ENCODE measurements at regions not wholly inside any gene's neighbourhood (a gene's known extent, or its start where the extent isn't known, plus 50 kb on each side); places are given as distances from the start of the nearest gene placed in this dataset.

- no peak overlapping the region for H3K9ac ChIP-seq
- H3K36me3 ChIP-seq (replicated peaks in 1 of 2; ENCODE audit: control insufficient read depth in 1 of 2, insufficient read depth in 2 of 2, low read length in 1 of 2): no peaks in the 10 kb centered on the region
- POLR2A ChIA-PET: interaction anchor here (1.2 kb wide), 1 partner anchor 172 kb away, joined by 4 read pairs; the partner anchor contains the start of gene KLF7
These were observed 172.9 kb upstream of the KLF7 start for GRCh38 chr2:207338610-207339009.

DNA sequence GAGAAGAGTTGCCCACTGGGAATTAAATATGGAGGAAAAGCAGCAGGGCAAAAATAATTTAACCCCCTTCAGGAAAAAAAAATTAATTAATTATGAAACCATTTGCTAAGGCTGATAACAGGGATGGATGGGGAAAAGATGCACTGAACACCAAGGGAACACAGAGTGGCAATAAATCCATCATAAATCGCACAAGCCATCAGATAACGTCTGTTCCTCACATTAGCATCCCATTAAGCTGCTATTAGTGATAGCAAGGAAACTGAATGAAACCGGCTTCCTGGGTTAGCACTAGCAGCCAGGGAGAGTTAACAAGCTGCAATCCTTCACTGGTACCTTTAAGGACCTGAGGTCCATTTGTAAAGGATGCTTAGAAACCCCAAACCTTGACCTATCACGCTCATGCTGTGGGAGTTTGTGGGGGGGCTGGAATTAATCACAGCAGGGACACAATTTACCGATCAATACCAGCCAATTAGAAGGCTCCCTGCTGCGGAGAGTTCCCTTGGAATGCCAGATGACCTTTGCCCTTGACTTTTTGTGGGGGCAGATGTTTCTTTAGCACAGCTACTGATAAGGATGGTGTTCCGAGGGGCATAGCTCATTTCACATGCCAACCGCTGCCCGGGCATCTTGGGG, 175.5 kb upstream of the KLF7 start:
- H3K79me2 ChIP-seq (ENCODE audit: insufficient read depth): no peaks in the 10 kb centered on the region
- H3K4me1 ChIP-seq (ENCODE audit: control insufficient read depth in 1 of 2, insufficient read depth in 2 of 2, low read depth in 1 of 2, low read length in 1 of 2): peaks cover 0 to 21% of the 10 kb centered on the region in 2 experiments; a peak in 3 of 4 replicates
- no peaks in the 10 kb centered on the region for H4K20me1 ChIP-seq (ENCODE audit: insufficient read depth)
- ChIA-PET POLR2A (interaction anchor here (0.5 to 1.7 kb wide), 3 partner anchors 132 to 264 kb away, joined by 3 to 12 read pairs (median 3); partner anchors contain the start of gene KLF7), CTCF (interaction anchor here (0.7 to 1.4 kb wide), 8 partner anchors 10 to 541 kb away, joined by 3 to 4 read pairs (median 3); no protein-coding TSS in a partner anchor)
- no peak overlapping the region for H3K9ac ChIP-seq
- no peak overlapping the region for H3K4me2 ChIP-seq
- no peak overlapping the region for H2AFZ ChIP-seq (ENCODE audit: low read depth)
- DNase-seq: peak; percentile 55
- no peaks in the 10 kb centered on the region for H3K36me3 ChIP-seq (replicated peaks in 1 of 2; ENCODE audit: control insufficient read depth in 1 of 2, insufficient read depth in 2 of 2, low read length in 1 of 2)
- no peaks in the 10 kb centered on the region for H3K9me2 ChIP-seq
- peak overlapping the region in 1 of 2 experiments; percentile 79; a peak in 2 of 4 replicates for H3K27ac ChIP-seq (ENCODE audit: low read depth in 2 of 2, low read length in 1 of 2)
- no peak overlapping the region for H3K4me3 ChIP-seq (ENCODE audit: low read depth in 2 of 2, low read length in 1 of 2)
- H3F3A ChIP-seq (replicated peaks; ENCODE audit: insufficient read depth): peaks cover under 1% of the 10 kb centered on the region
- no peaks in the 10 kb centered on the region for H3K27me3 ChIP-seq (ENCODE audit: insufficient read depth)
- 85% methylated on average over 8 of the region's 9 CpGs for WGBS (ENCODE audit: low lambda C conversion rate)
- TF ChIP-seq RCOR1 (IDR thresholded peaks at IDR 0.05; ENCODE audit: low read length) (peak; percentile 89), NFIC (IDR thresholded peaks at IDR 0.05; ENCODE audit: borderline replicate concordance) (no peak), RXRA (IDR thresholded peaks at IDR 0.05; ENCODE audit: borderline replicate concordance, low read depth) (no peak), CHD2 (IDR thresholded peaks at IDR 0.05; ENCODE audit: low read length, partially characterized antibody) (peak; percentile 56), MAX (IDR thresholded peaks at IDR 0.05; ENCODE audit: low read depth) (no peak), TCF12 (IDR thresholded peaks at IDR 0.05) (no peak), EP300 (IDR thresholded peaks at IDR 0.05; ENCODE audit: borderline replicate concordance in 1 of 2, low read depth in 1 of 2, low read length in 1 of 2) (peak in 1 of 2 experiments; percentile 92; a peak in 2 of 4 replicates), GATA2 (CRISPR knock-in tag; IDR thresholded peaks at IDR 0.05) (peak; percentile 87), RFX5 (IDR thresholded peaks at IDR 0.05; ENCODE audit: low read length) (no peak), RAD21 (IDR thresholded peaks at IDR 0.05; ENCODE audit: low read length) (peak; percentile 31; the same call in 1 of the 2 replicates)
- TF ChIP-seq, protein P1, sequence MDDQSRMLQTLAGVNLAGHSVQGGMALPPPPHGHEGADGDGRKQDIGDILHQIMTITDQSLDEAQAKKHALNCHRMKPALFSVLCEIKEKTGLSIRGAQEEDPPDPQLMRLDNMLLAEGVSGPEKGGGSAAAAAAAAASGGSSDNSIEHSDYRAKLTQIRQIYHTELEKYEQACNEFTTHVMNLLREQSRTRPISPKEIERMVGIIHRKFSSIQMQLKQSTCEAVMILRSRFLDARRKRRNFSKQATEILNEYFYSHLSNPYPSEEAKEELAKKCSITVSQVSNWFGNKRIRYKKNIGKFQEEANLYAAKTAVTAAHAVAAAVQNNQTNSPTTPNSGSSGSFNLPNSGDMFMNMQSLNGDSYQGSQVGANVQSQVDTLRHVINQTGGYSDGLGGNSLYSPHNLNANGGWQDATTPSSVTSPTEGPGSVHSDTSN (IDR thresholded peaks at IDR 0.05): no peak; the same call in 1 of the 2 replicates
- no peaks in the 10 kb centered on the region for H3K9me3 ChIP-seq

More at GRCh38 chr2:207338610-207339009, 172.9 kb upstream of the KLF7 start:
- Histone ChIP-seq H3K9me2 (no peaks in the 10 kb centered on the region), H4K20me1 (ENCODE audit: insufficient read depth) (no peaks in the 10 kb centered on the region), H3K27ac (ENCODE audit: low read depth in 2 of 2, low read length in 1 of 2) (no peak overlapping the region), H3K4me1 (ENCODE audit: control insufficient read depth in 1 of 2, insufficient read depth in 2 of 2, low read depth in 1 of 2, low read length in 1 of 2) (peaks cover 16 to 23% of the 10 kb centered on the region in 2 experiments; a peak in 3 of 4 replicates), H3F3A (replicated peaks; ENCODE audit: insufficient read depth) (peaks cover 23% of the 10 kb centered on the region), H3K4me3 (ENCODE audit: low read depth in 2 of 2, low read length in 1 of 2) (no peak overlapping the region), H3K79me2 (ENCODE audit: insufficient read depth) (no peaks in the 10 kb centered on the region), H3K27me3 (ENCODE audit: insufficient read depth) (no peaks in the 10 kb centered on the region), H2AFZ (ENCODE audit: low read depth) (no peak overlapping the region), H3K4me2 (no peak overlapping the region), H3K9me3 (no peaks in the 10 kb centered on the region)
- 88% methylated on average over 3 of the region's 3 CpGs for WGBS (ENCODE audit: low lambda C conversion rate)
- DNase-seq: no peak
- TF ChIP-seq ELF1 (IDR thresholded peaks at IDR 0.05) (no peak), TEAD4 (IDR thresholded peaks at IDR 0.05; ENCODE audit: borderline replicate concordance, insufficient read depth) (no peak), NRF1 (IDR thresholded peaks at IDR 0.05; ENCODE audit: low read depth, low read length) (no peak), YY1 (IDR thresholded peaks at IDR 0.05; ENCODE audit: low read depth) (no peak), IRF3 (IDR thresholded peaks at IDR 0.05; ENCODE audit: low read depth, low read length) (no peak), CHD2 (IDR thresholded peaks at IDR 0.05; ENCODE audit: low read length, partially characterized antibody) (no peak), FOSL2 (IDR thresholded peaks at IDR 0.05; ENCODE audit: borderline replicate concordance, low read depth) (no peak), FOXM1 (IDR thresholded peaks at IDR 0.05; ENCODE audit: low read depth) (no peak)
- CTCF ChIA-PET: interaction anchor here (0.8 to 0.9 kb wide), 2 partner anchors 18 to 538 kb away, joined by 3 read pairs; no protein-coding TSS in a partner anchor
